Stimulated activated CD4-positive, alpha-beta T cell treated with anti-CD3 and anti-CD28 coated beads, TNF-alpha, amount 100 ng/mL, for 24 hours (primary cell): ENCODE measurements at regions not wholly inside any gene's neighbourhood (a gene's known extent, or its start where the extent isn't known, plus 50 kb on each side); places are given as distances from the start of the nearest gene placed in this dataset.

ENCODE experiments used
- DNase-seq, 3 experiments: peaks; one replicate each; pipeline ENCODE4 v3.0.0-alpha.2; 2020; ENCODE audit warnings: low read depth in 3 of 3

DNA sequence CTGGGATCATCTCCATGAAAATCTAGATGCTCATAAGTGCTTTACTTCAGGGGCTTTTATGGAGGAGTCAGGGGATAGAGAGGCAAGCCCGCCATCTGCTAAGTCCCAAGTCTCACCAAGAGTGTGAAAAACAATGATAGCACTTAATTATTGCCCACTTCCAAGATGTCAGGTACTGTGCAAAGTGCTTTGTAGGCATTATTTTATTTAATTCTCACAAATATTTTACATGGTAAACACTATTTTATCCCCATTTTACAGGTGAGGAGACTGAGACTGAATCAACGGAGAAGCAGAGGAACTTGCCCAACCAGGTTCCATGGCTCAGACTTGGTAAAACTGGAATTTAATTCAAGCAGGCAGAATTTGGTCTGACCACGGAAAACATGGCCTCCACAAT, 147.5 kb downstream of the ACKR3 start:
- no peak for DNase-seq

DNA sequence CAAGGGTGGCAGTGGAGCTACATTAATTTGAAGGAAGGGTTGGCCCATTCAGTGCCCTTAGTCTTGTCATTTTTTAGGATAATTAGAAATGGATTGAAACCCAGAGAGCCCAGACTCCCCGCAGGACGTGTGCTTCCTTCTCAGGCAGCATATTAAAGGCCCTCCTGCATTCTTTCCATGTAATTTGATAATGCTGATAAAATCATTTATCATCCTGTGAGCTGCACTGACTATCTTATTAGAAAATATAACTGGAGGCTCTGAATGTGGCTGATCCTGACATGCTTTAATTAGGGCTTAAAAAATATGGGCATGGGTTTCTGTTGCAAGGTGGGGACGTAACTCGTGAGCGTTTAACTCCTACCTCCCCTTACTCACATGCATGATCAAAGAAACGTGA, 148.1 kb downstream of the ACKR3 start:
- DNase-seq, result no peak

DNA sequence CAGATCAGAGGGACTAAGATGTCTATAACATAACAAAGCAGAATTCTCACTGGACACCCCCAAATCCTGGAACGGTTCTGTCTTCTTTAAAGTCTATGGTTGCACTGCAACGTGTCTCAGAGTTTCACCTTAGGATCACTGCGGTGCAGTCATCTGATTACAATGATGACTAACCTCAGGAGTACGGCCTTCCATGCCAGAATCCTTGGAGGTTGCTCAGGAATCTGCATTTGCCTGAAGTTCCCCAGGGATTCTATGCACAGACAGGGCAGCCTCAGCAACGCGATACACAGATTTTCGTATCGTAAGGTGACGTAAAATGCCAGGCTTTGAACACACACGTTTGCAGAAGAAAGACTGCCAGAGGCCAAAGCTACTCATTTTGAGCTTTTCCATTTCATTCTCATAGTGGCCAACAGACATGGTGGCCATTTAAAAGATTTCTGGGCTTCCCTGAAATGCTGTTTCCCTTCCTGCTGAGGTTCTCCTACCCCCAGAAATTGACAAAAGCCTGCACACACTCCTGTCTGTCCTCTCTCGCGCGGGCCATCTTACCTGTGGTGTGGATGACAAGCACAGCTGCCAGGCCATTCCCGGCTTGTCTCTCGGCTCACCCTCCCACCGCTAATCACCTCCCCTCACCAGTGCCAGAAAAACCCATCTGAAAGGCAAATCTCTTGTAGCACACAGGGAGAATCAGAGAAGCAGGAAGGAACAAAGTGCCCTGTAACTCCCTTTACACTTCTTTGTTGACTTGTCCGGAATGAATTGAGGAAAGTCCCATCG, 148.8 kb downstream of the ACKR3 start:
- DNase-seq, result no peak

DNA sequence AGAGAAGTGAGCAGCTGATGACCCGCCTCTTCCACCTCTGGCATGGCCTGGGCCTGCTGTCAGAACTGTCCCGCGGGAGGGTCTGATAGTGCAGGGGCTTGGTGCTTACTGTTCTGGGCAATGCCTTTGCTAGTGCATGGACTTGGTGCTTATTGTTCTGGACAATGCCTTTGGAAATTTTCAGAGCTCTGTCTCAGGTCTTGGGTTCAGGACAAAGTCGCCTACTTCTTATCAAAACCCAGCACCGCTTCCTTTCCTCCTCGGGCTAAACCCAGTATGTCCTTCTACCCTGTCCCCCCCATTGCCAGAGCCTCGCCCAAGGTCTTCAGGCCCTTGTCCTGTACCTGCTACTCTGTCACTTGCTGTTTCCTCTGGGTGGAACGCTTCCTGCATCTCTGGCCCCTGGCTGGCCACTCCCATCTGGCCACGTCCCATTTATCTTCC, 149.6 kb downstream of the ACKR3 start:
- DNase-seq, result no peak

DNA sequence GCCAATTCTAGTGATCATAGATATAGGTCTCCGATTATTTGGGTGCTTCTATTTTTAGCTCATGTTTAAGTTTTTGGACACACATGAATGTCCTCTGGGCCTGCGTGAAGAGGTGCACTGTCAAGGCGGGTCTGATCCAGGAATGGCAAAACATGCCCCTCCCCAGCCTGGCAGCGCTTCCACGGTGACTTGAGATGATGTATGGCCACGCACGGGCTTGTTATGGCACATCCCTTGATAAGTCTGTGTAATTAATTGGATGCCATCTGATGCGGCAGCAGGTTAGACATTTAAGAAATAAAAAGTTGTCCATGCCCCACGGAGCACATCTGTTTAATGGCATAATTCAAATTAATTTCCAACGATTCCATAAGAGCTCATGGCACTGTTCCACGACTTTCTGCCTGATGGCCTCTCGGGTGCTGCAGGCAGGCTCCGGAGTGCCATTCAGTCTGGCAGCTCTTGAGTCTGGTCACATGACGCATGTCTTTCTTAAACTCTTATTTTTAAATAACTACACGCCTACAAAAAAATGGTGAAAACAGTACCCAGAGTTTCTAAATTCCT, 151.4 kb downstream of the ACKR3 start:
- DNase-seq, result no peak

DNA sequence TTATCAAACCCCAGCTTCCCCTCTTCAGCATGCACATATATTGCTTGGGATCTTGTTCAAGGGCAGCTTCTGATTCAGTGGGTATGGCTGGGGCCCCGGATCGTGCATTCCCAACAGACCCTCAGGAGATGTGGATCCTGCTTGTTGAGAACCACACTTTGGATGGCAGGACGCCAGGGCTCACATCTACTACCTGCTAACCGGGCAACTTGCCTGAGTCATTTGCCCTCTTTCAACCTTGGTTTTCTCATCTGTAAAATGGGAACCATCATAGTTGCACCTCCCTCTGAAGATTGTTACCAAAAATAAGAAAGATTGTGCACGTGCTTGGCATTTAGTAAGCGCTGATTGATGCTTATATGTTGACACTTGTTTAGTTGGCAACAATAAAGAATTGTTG, 154.6 kb downstream of the ACKR3 start:
- DNase-seq, result no peak

DNA sequence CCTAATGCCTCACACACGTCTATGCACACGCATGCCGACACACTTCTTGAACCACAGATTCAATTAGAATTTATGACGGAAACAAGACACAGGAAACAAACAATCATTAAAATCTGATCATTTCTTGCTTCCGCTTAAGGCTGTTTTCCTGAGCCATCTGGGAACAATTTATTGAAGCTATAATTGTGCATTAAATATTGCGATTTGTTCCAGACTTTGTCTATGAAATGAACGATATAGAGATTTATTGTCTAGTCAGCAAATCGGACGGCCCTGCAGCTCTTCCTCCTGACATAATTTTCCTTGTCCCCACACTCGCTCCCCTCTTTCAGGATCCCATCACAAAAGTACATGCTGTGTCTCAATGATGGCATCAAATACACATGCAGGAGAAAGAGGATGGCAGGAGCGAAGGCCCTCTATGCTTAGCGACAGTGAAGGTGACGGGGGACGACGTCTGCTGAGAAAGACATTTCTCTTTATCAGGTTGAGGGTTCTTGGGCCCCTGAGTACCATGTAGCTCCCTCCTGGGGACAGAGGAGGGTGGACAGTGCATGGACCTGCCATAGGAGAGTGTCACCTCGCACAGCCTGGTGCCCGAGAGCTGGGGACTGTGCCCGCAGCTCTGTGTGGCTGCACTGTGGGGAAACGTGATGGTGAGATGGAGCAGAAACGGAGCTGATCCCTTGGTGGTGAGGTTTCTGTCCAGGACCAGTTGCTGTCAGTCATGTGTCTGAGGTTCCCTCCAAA, 157.3 kb downstream of the ACKR3 start:
- DNase-seq, result no peak

DNA sequence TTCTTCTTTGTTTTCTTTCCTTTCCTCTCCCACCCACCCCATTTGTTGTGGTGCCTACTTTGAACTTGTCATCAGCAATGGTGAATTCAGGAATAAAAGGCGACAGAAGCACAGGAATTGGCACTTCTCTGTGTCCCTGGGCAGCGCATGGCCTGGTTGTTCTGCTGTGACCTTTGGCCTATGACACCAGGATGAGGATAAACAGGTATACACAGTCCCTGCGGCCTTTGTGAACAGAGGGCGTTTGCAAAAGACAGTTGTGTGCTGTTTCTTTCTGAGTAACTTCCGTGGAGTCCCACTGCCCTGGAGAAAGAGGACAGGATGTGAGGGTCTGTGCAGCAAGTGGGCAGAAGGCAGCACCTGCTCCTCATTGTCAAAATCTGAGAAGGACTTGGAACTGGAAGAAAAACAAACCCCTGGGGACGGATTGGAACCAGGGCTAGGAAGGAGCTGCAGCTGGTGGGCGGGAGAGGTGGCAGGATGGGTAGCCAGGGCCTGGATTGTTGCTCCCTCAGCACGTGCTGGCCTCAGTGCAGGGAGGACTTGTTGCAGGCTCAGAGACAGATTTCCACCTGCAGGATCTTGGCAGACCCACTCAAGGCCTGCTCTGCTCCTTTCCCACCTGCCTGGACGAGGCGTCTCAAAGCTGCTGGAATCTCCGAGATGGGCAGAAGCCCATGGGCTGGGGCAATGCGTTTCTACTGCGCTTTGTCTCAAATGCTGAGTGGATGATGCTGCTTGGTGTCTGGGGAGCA, 159.5 kb downstream of the ACKR3 start:
- no peak for DNase-seq

DNA sequence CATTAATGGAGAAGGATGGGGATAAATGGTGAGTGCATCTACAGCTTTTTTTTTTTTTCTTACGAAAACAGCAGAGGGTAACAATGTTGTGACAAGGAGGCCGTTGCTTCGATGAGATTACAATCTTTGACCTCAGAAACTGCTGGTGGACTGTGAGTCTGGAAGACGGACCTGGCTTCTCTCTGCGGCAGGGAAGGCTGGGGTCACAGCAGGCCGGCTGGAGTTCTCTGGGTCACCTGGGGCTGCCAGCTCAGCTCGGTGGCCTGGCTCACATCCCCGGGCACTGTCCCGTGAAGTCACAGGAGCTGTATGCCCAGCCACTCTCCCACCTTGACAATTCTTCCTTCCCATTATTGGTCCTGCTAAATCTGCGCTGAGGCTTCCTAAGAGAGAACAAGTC, 160.8 kb downstream of the ACKR3 start:
- no peak for DNase-seq

DNA sequence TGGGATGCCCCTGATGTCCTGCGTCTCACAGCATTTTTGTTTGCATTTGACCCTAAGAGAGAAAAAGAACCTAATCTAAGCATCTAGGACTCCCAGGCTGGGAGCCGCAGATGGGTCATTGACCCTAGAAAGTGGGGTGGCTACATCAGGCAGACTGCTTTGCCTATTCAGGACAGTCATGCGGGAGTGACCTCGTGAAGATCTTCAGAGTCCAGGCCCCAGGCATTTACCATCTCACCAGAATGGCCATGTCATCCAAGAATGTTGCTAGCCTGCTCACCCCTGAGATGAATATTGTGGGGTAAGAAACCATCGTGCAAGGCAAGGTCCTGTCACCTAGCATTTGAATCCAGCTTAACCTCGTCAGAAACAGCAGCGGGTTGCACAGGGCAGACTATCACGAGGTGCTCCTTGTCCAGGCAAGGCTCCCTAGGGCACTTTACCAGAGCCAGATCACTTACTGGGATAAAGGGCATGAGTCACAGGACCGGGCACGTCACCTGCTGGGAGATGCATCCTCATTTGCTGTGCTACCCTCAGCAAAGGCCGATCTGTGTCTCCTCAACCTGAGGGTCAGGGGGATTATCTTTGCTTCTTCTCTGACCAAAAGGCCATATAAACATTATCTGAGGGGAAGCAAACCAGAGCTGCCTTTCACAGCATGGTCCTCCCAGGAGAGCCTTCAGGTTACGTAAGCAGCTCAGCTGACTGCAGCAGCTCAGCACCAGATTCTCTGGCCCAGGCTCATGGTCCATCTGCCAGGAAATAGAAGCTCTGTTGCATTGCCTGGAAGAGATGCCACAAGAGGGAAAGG, 162.3 kb downstream of the ACKR3 start:
- DNase-seq, result no peak

DNA sequence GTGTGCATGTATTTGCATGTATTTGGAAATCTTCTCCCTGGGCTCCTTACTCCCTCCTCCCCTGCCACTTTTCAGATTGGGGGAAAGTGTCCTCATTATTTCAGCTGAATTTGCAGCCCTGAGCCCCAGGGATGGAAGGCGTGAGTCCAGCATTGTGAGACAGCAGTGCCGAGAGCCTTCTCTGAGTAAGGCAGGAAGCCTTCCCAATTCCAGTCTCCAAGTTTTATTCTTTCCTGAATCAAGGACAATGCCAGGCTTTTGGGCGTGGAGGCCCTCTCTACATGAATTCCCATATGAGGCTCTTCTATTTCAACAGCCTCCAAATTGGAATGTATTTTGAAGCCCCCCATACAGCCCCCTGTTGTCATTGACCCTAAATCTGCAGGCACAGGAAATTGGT, 163.5 kb downstream of the ACKR3 start:
- DNase-seq, result no peak

DNA sequence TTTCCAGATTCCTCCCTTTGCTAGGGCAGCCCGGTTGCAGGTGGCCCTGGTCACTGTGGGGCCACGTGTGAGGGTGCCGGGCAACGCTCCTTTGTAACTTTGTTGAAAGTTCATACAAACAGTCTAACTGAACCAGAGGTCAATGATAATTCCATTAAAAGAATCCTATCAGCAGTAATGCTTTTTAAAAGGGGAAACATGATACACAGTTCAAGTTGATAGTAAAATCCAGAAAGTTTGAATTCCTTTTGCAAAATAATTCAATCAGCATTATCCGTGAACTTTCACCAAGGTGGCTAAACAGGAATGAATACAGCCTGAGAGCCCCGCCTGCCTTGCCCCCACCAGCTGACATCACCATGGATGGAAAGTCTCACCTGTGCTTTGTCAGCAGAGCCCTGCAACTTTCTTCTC, 166.2 kb downstream of the ACKR3 start:
- DNase-seq, result no peak

DNA sequence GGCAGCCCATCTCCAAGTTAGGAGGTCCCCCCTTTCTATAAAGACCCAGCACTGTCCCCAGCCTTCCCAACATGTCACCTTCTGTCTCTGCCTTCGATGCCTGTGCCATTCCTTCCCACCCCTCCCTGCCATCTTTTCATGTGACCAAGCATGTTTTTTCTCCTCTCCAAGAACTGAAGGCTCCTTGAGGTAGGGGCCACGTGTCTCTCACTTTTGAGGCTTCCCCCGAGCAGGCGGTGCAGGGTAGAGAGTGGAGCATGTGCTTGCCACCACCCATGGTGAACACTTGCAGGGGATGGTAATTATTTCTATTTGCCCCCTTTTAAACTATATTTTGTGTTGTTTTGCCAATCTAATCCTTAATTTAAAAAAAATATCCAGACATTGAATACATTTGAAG, 168.4 kb downstream of the ACKR3 start:
- no peak for DNase-seq

DNA sequence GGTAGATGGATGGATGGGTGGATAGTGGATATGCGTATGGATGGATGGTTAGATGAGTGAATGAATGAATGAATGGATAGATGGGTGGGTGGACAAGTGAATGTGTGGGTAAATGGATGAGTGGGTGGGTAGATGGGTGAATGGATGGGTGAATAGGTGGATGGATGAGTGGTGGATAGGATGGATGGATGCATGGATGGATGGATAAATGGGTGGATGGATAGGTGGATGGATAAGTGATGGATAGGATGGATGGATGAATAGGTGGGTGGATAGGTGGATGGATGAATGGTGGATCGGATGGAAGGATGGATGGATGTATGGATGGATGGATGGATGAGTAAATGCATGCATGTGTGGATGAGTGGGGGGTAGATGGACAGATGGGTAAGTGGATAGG, 169.3 kb downstream of the ACKR3 start:
- no peak for DNase-seq

DNA sequence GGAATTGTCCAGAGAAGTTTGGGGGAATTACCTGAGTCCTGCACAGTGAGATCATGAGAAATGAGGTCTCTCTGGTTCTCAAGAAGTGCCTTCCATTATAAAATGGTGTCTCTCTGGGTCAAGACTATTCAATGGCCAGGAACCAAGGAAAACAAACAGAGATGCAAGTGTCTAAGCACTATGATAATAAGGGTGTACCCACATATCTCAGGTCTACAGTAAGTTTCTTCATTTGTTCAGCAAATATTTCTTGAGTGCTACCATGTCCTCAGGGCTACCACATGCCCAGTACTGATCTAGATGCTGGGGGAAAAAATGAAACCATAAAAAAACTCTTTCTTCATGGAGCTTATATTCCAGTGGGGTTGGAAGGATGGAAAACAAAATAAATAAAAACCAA, 170.0 kb downstream of the ACKR3 start:
- DNase-seq, result no peak

DNA sequence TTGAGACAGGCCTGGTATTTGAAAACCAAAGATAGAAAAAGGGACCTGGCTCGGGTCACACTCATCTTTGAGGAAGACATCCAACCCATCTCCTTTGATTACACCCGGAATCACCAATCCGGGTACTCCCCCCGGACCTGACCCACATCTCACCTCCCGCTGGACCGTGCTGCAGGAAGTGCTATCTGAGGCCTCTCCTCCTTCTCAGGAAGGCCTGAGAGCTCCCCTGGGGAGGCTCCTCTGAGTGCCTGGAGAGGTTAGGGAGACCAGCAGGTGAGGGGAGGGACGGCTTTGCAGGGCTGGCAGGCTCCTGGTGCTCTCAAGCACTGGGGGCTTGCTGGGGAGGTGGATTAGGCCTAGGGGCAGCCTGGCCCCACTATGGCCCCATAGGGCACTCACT, 170.9 kb downstream of the ACKR3 start:
- no peak for DNase-seq

DNA sequence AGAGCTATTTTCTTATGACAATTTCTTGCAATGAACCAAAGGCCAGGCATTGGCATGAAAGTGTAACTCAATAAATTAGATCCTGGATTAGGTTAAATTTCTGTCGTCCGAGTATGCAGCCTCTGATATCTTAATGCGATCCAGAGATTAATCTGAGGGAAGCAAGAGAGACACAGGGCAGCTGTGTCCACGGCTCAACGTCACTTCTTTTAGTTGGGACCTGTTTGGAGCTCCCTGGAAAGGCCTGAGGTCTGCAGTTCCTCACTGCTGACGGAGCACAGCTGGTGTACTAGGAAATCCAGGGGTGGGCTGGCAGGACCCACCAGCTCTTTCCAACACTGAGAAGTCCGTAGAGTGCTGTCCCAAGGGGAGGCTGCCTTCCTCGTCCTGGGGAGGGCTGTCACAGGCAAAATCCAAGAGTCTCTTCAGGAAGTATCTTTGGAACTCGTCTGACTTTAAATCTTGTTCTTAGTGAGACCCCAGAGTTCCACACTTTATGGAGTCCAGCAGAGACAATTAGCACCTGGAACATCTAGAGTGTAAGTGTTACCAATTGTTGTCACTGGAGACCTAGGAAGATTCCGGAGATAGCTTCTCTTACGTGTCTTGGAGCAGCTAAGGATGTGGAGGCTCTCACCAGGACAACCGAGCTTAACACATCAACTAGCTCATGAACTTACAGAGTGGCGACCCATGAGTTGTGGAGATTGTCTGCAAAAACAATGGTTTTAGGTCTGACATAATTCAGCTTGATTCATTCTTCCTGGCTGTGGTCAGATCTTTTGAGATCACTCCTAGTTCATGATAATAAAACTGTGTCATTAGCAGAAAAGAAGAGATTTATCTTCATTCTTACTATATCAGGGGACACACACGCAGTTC, 173.7 kb downstream of the ACKR3 start:
- no peak for DNase-seq

DNA sequence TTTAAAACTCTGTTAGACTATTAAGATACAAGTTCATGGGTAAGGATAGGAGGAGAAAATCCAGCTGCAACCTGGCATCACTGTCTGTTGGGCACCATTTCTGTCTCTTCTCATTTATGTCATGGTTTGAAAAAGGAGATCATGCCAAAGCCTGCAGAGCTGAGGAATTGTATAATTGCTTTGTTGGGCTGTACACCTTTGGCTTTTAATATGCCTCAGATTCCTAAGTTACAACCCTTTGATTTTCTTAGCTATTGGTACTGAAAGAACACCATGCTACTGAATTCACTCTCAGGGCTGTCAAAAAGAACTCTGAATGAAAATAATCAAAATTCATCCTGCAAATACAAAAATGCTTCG, 174.3 kb downstream of the ACKR3 start:
- no peak for DNase-seq

DNA sequence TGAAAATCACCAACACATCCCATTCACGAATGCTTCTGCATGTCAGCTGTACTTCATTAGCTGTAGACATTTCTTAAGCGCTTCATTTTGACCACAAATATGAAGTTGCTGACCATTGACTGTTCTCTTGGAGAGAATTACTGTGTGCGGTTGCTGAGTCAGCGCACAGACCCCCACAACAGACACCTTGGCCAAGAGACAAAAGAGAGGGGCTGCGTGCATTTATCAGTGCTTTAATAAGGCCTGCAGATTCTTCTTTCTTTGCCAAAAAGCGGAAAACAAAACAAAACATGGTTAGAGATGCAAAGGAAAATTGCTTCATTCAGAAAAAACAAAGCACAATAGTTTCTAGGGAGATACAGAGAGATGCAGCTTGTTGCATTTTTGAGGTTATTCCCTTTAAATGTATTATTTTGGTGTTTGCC, 174.7 kb downstream of the ACKR3 start:
- no peak for DNase-seq

DNA sequence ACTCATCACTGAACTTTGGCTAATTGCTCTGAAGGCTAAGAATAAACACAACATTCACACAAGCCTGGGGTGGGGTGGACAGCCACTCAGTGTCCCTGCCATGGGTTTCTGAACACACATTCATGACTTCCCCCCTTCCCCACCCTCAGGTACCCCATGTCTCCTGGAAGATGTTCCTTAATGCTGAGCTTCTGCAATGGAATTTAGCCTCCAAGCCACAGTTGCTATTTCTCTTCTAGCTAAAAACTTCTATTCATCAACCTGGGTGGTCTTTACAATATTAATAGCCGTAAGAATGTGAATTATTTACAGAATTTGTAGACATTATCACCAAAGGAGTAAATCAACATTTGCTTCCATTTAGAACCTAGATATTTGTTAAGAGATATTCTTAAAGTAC, 175.1 kb downstream of the ACKR3 start:
- DNase-seq, result no peak
